Body of pancreas (tissue), 4 donors: ENCODE measurements at regions not wholly inside any gene's neighbourhood (a gene's known extent, or its start where the extent isn't known, plus 50 kb on each side); places are given as distances from the start of the nearest gene placed in this dataset.

Source experiments
- ATAC-seq: fragments of 150-250 bp; one replicate; pipeline ENCODE4 v1.9.1; 2016
- DNase-seq, 4 donors: peaks; one replicate each; pipeline ENCODE4 v3.0.0-alpha.2; 2019
- H3K27ac ChIP-seq, 4 donors: fragments of 200-600 bp; sonication (generic); 1 replicate in 3 of 4; 2 replicates in 1 of 4; pipeline versions ENCODE4 v1.5.1 to v1.6.1; 2016 to 2019; ENCODE audit warnings: mild to moderate bottlenecking in 1 of 4, mixed read lengths in 1 of 4, moderate library complexity in 1 of 4
- H3K27me3 ChIP-seq, 2 donors: fragments of 200-600 bp; sonication (generic); one replicate each; pipeline ENCODE4 v1.6.0; 2016; ENCODE audit warnings: mild to moderate bottlenecking in 1 of 2
- H3K36me3 ChIP-seq, 2 donors: fragments of 200-600 bp; sonication (generic); replicated peaks in 1 of 2; 2 replicates each; pipeline ENCODE4 v1.5.1; 2016; ENCODE audit warnings: low read depth in 2 of 2; ENCODE audit not compliant: insufficient read depth in 1 of 2
- H3K4me1 ChIP-seq: fragments of 200-600 bp; sonication (generic); one replicate; pipeline ENCODE4 v1.6.0; 2016
- H3K4me3 ChIP-seq, 2 donors: fragments of 200-600 bp; sonication (generic); 1 replicate in 1 of 2; 2 replicates in 1 of 2; pipeline ENCODE4 v1.5.1; 2016 to 2019
- H3K9me3 ChIP-seq, 3 donors: fragments of 200-600 bp; sonication (generic); 1 replicate in 2 of 3; 2 replicates in 1 of 3; pipeline ENCODE4 v1.5.1; 2016
- CTCF ChIP-seq, 7 experiments: fragments of 450-650 bp in 4 of 7; fragments of 200-600 bp in 3 of 7; sonication (generic) in 3 of 7; IDR thresholded peaks; one replicate each; pipeline ENCODE4 v1.5.1; 2016 to 2019; ENCODE audit warnings: antibody characterized with exemption in 7 of 7
- POLR2A ChIP-seq, 3 donors: fragments of 450-650 bp; IDR thresholded peaks; one replicate each; pipeline ENCODE4 v1.6.1; 2016; ENCODE audit warnings: antibody characterized with exemption in 3 of 3, mild to moderate bottlenecking in 2 of 3
- WGBS, 2 donors: methylation state at CpG; one replicate each; pipeline ENCODE4 v1.1.5; 2017; 5-methylcytosine and 5-hydroxymethylcytosine counted together
- intact Hi-C: fragments of 100-400 bp; cut with DNase I; formaldehyde crosslinking; loops from one replicate; pipeline ENCODE4 v1.15.1; 2023

- Histone ChIP-seq H3K4me1 (no peaks in the 10 kb centered on the region), H3K9me3 (no peaks in the 10 kb centered on the region), H3K4me3 (no peak overlapping the region), H3K36me3 (no peaks in the 10 kb centered on the region), H3K27ac (no peak overlapping the region), H3K27me3 (no peaks in the 10 kb centered on the region)
- DNase-seq (no peak), ATAC-seq (no peak)
- TF ChIP-seq CTCF (IDR thresholded peaks at IDR 0.05) (no peak), POLR2A (IDR thresholded peaks at IDR 0.05) (no peak)
- WGBS, 2 donors = 85 to 93% methylated on average over 1 of the region's 1 CpG
- intact Hi-C loops = no loop called here
These were observed 654.4 kb upstream of the SLC35B3 start for GRCh38 chr6:9089724-9090123.

GRCh38 chr6:9087470-9087869, 652.1 kb upstream of the SLC35B3 start:
- 69 to 77% methylated on average over 5 of the region's 5 CpGs for WGBS, 2 donors
- Histone ChIP-seq H3K36me3 (no peaks in the 10 kb centered on the region), H3K27me3 (no peaks in the 10 kb centered on the region), H3K4me1 (no peaks in the 10 kb centered on the region), H3K27ac (no peak overlapping the region), H3K4me3 (no peak overlapping the region), H3K9me3 (no peaks in the 10 kb centered on the region)
- DNase-seq (no peak), ATAC-seq (no peak)
- intact Hi-C loops = no loop called here
- no peak for TF ChIP-seq POLR2A (IDR thresholded peaks at IDR 0.05)
- no peak for TF ChIP-seq CTCF (IDR thresholded peaks at IDR 0.05)

GRCh38 chr6:9086331-9086730, 651.0 kb upstream of the SLC35B3 start:
- H3K4me3 ChIP-seq = no peak overlapping the region
- no peaks in the 10 kb centered on the region for H3K27me3 ChIP-seq
- DNase-seq (no peak), ATAC-seq (no peak)
- TF ChIP-seq CTCF (IDR thresholded peaks at IDR 0.05) (no peak), POLR2A (IDR thresholded peaks at IDR 0.05) (no peak)
- H3K9me3 ChIP-seq = no peaks in the 10 kb centered on the region
- WGBS, 2 donors = 40 to 48% methylated on average over 4 of the region's 4 CpGs
- no peak overlapping the region for H3K27ac ChIP-seq
- no peaks in the 10 kb centered on the region for H3K36me3 ChIP-seq
- H3K4me1 ChIP-seq = no peaks in the 10 kb centered on the region
- intact Hi-C loops = no loop called here

- no peaks in the 10 kb centered on the region for H3K4me1 ChIP-seq
- DNase-seq (no peak), ATAC-seq (no peak)
- no peaks in the 10 kb centered on the region for H3K9me3 ChIP-seq
- H3K27me3 ChIP-seq = no peaks in the 10 kb centered on the region
- intact Hi-C loops = no loop called here
- no peak for TF ChIP-seq POLR2A (IDR thresholded peaks at IDR 0.05)
- no peak for TF ChIP-seq CTCF (IDR thresholded peaks at IDR 0.05)
- WGBS, 2 donors = 90 to 92% methylated on average over 1 of the region's 1 CpG
- no peak overlapping the region for H3K4me3 ChIP-seq
- H3K36me3 ChIP-seq = no peaks in the 10 kb centered on the region
- H3K27ac ChIP-seq = no peak overlapping the region
These were observed 650.3 kb upstream of the SLC35B3 start for GRCh38 chr6:9085709-9086070.

- Histone ChIP-seq H3K36me3 (no peaks in the 10 kb centered on the region), H3K27ac (no peak overlapping the region), H3K4me1 (no peaks in the 10 kb centered on the region), H3K4me3 (no peak overlapping the region), H3K27me3 (no peaks in the 10 kb centered on the region), H3K9me3 (no peaks in the 10 kb centered on the region)
- no peak for ATAC-seq
- WGBS, 2 donors = 48 to 64% methylated on average over 3 of the region's 3 CpGs
- TF ChIP-seq POLR2A (IDR thresholded peaks at IDR 0.05) (no peak), CTCF (IDR thresholded peaks at IDR 0.05) (no peak)
- intact Hi-C loops = no loop called here
- no peak for DNase-seq
These were observed 649.8 kb upstream of the SLC35B3 start for GRCh38 chr6:9085054-9085708.
